Limb (tissue), 2 donors: ENCODE measurements at regions not wholly inside any gene's neighbourhood (a gene's known extent, or its start where the extent isn't known, plus 50 kb on each side); places are given as distances from the start of the nearest gene placed in this dataset.
"Not testable (repeated sequence)": the region's sequence is repeated elsewhere in the genome, so short reads cannot be mapped to it uniquely, and the experiment has no call there.

Experiments
- DNase-seq, 2 donors: peaks; one replicate each; pipeline ENCODE4 v3.0.0-alpha.2; 2016; ENCODE audit errors: extremely low spot score in 2 of 2

- DNase-seq, result no peak
Measured at GRCh38 chr6:7000825-7001777, 106.7 kb upstream of the RREB1 start.

- DNase-seq, result no peak
Measured at GRCh38 chr6:7003041-7003440, 104.7 kb upstream of the RREB1 start.

- no peak for DNase-seq
Measured at GRCh38 chr6:7004581-7005297, 103.0 kb upstream of the RREB1 start.

GRCh38 chr6:7006515-7007191, 101.1 kb upstream of the RREB1 start:
- DNase-seq, result no peak

- no peak for DNase-seq
Measured at GRCh38 chr6:7008451-7008988, 99.2 kb upstream of the RREB1 start.

- DNase-seq, result no peak
Measured at GRCh38 chr6:7016226-7016625, 91.5 kb upstream of the RREB1 start.

GRCh38 chr6:7021301-7021700, 86.5 kb upstream of the RREB1 start:
- DNase-seq, result no peak

- no peak for DNase-seq
Measured at GRCh38 chr6:7025861-7026260, 81.9 kb upstream of the RREB1 start.

- DNase-seq, result not testable (repeated sequence)
Measured at GRCh38 chr6:7028963-7029362, 78.8 kb upstream of the RREB1 start.

GRCh38 chr6:7030968-7031367, 76.8 kb upstream of the RREB1 start:
- DNase-seq, result not testable (repeated sequence)

- no peak for DNase-seq
Measured at GRCh38 chr6:7033202-7033601, 74.6 kb upstream of the RREB1 start.

GRCh38 chr6:7034055-7034454, 73.7 kb upstream of the RREB1 start:
- no peak for DNase-seq

GRCh38 chr6:7035837-7036249, 71.9 kb upstream of the RREB1 start:
- DNase-seq, result no peak

GRCh38 chr6:7041511-7042026, 66.2 kb upstream of the RREB1 start:
- no peak for DNase-seq

- no peak for DNase-seq
Measured at GRCh38 chr6:7042056-7042653, 65.6 kb upstream of the RREB1 start.

GRCh38 chr6:7042654-7043545, 64.9 kb upstream of the RREB1 start:
- DNase-seq, result no peak

- DNase-seq, result no peak
Measured at GRCh38 chr6:7045331-7045730, 62.4 kb upstream of the RREB1 start.

GRCh38 chr6:7045746-7046145, 62.0 kb upstream of the RREB1 start:
- DNase-seq, result no peak

GRCh38 chr6:7047128-7047527, 60.6 kb upstream of the RREB1 start:
- no peak for DNase-seq

- DNase-seq, result no peak
Measured at GRCh38 chr6:7047966-7048365, 59.8 kb upstream of the RREB1 start.
